ENCODE measurements at regions not wholly inside any gene's neighbourhood (a gene's known extent, or its start where the extent isn't known, plus 50 kb on each side); places are given as distances from the start of the nearest gene placed in this dataset.

GRCh38 chr14:84107835-84108343 is 1422.1 kb upstream of the FLRT2 start:
- no peak for TF ChIP-seq CTCF (IDR thresholded peaks at IDR 0.05)
- TF ChIP-seq ZFX (IDR thresholded peaks at IDR 0.05; ENCODE audit: borderline replicate concordance): no peak

All from 22Rv1 (cell line).